HFF-Myc (cell line): ENCODE measurements at regions not wholly inside any gene's neighbourhood (a gene's known extent, or its start where the extent isn't known, plus 50 kb on each side); places are given as distances from the start of the nearest gene placed in this dataset.
"Not testable (repeated sequence)": the region's sequence is repeated elsewhere in the genome, so short reads cannot be mapped to it uniquely, and the experiment has no call there.

ENCODE experiments used
- DNase-seq: peaks from one replicate; pipeline ENCODE4 v3.0.0-alpha.2; 2011; ENCODE audit warnings: low read depth; ENCODE audit errors: extremely low read depth
- H3K4me3 ChIP-seq: replicated peaks from 2 replicates; pipeline ENCODE4 v1.5.1; 2011; ENCODE audit warnings: low read depth, mild to moderate bottlenecking, control low read depth, low read length
- TF ChIP-seq, protein P1 (sequence below): IDR thresholded peaks from 2 replicates; pipeline ENCODE4 v1.5.1; 2012; ENCODE audit warnings: mild to moderate bottlenecking, low read depth, low read length, control low read depth; ENCODE audit errors: missing control alignments

DNA sequence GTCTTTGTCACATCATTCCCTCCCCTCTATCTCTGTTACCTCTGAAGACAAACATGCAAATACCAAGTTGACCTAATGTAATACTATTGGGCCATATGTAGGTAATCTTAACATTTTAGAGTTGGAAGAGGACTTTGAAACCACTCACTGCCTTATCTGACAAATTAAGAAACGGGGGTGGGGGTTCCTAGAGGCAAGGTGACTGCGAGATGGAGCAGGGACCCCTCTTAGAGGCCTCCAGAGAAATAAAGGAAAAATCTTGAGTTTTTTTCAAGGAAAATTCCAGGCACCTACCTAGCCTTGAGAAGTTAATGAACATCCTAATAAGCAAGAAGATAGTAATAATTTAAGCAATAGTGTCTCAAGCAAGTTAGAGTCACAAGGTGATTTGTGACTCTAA is 270.8 kb downstream of the CD83 start:
- no peak overlapping the region for H3K4me3 ChIP-seq
- DNase-seq: no peak
- TF ChIP-seq, protein P1, sequence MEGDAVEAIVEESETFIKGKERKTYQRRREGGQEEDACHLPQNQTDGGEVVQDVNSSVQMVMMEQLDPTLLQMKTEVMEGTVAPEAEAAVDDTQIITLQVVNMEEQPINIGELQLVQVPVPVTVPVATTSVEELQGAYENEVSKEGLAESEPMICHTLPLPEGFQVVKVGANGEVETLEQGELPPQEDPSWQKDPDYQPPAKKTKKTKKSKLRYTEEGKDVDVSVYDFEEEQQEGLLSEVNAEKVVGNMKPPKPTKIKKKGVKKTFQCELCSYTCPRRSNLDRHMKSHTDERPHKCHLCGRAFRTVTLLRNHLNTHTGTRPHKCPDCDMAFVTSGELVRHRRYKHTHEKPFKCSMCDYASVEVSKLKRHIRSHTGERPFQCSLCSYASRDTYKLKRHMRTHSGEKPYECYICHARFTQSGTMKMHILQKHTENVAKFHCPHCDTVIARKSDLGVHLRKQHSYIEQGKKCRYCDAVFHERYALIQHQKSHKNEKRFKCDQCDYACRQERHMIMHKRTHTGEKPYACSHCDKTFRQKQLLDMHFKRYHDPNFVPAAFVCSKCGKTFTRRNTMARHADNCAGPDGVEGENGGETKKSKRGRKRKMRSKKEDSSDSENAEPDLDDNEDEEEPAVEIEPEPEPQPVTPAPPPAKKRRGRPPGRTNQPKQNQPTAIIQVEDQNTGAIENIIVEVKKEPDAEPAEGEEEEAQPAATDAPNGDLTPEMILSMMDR: no peak

DNA sequence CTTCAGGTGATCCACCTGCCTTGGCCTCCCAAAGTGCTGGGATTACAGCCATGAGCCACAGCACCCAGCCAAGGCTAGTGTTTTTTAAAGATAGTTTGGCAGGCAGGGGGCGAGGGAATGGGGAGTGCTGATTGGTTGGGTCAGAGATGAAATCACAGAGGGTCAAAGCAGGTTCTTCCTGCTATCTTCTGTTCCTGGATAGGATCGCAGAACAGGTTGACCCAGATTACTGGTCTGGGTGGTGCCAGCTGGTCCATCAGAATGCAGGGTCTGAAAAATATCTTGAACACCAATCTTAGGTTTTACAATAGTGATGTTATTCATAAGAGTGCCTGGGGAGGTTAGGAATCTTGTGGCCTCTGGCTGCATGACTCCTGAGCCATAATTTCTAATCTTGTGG is 272.2 kb downstream of the CD83 start:
- H3K4me3 ChIP-seq, DNase-seq: not testable (repeated sequence)

DNA sequence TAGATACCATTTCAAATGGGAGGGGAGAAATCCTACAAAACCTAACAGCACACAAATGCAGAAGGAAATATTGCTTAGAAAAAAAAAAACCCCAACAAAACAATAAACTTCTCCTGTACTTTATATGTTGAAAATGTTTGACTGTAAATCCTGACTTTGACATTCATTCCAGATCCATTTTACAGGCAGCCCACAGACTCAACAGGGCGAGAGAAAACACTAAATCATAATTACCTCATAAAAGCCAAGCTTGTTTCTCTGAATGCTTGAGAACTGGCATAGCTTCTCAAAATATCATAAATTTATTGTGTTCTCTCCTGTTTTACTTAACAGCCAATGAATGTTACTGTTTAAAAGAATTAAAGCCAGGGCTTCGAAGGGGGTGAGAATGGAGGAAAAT is 273.2 kb downstream of the CD83 start:
- TF ChIP-seq, protein P1: no peak

DNA sequence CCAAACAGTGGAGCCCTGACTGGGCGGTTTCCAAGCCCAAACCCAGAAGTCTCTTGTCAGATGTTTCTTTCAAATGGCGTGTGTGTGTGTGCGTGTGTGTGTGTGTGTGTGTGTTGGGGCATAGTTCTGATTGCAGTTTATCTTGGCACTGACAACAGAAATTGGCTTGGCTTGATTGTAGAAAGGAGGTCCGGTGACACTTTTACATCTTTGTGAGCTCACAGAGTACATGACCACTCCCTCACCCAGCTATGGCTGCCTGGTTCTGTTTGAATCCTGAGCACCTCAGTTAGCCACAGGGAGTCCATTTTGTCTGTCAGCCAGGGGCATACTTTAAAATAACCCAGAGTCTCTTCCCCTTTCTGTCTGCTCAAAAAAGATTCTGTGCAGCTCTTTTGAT is 276.3 kb downstream of the CD83 start:
- H3K4me3 ChIP-seq: no peak overlapping the region
- TF ChIP-seq, protein P1: no peak
- DNase-seq: no peak

More for the DNA sequence above, 273.2 kb downstream of the CD83 start:
- no peak overlapping the region for H3K4me3 ChIP-seq
- DNase-seq: no peak

DNA sequence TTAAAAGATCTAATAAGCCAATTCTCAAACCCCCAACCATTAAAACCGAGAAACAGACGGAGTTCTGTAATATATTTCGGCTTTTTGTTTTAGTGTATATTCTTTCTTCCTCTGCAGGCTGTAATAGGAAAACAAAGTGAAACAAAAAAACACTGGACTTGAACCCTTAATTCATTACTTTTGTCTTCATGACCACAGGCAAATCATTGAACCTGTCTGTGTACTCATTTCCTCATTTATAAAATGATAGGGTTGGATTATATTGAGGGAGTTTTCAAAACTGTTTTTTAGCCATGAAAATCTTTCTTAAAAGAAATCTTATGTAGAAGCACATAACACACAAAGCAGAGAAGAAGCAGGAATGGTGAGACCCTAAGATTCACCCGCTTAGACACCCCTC is 278.8 kb downstream of the CD83 start:
- TF ChIP-seq, protein P1: no peak
- no peak for DNase-seq

DNA sequence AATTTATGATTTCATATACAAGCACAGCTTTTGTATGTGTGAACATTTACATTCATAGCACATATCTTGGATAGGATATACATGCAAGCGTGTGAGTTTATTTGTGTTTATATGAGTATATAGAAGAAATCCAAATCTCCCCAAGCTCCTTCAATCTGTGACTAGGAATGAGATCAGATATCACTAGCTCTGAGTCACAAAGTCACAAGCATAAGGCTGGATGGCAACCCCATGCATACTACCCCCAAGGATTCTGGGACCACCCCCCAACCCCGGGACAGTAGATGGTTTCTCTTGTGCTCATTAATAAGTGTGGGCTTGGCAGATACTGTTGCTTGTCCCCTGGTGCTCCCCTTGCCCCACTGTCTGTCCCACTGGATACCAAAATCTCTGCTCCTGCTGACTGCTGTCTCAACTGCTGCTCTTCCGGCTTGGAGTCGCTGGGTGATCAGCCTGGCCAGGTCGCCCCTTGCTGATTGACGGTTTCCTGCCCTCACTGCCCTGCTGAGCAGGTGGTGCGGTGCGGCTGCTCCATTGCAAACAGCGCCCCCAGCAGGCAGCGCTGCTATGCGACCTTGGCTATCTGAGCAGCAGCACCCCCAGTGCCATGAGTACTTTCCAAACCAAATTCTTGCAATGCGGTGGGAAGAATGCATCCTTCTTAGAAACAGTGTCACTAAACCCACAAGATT is 279.4 kb downstream of the CD83 start:
- TF ChIP-seq, protein P1: peak; percentile 28
- DNase-seq: peak; percentile 10
- no peak overlapping the region for H3K4me3 ChIP-seq

More for the DNA sequence above, 278.8 kb downstream of the CD83 start:
- no peak overlapping the region for H3K4me3 ChIP-seq

DNA sequence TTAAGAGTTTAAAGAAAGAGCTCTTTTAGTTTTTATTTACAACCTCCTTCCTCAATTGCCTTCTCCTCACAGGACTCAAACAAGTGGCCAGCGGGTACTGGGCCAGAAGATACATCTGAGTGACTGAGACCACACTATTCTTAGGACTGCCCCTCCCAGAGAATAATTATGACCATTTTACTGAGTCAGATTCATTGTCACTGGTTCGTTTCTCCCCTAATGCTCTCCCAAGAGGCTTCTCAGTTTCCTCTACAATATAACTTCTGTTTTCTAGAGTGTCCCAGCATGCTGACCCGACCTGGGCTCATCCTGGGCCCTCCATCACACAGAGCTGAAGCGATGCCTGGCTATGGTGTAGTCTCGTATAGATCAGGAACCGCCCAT is 279.9 kb downstream of the CD83 start:
- DNase-seq: no peak
- H3K4me3 ChIP-seq: no peak overlapping the region
- TF ChIP-seq, protein P1: no peak
